HG03066 (cell line): ENCODE measurements at regions not wholly inside any gene's neighbourhood (a gene's known extent, or its start where the extent isn't known, plus 50 kb on each side); places are given as distances from the start of the nearest gene placed in this dataset.

Experiments used
- ATAC-seq: cut with Tn5 transposase; IDR thresholded peaks from one replicate; pipeline ENCODE4 v1.9.1; 2021; ENCODE audit warnings: low read depth; ENCODE audit not compliant: unreplicated experiment

DNA sequence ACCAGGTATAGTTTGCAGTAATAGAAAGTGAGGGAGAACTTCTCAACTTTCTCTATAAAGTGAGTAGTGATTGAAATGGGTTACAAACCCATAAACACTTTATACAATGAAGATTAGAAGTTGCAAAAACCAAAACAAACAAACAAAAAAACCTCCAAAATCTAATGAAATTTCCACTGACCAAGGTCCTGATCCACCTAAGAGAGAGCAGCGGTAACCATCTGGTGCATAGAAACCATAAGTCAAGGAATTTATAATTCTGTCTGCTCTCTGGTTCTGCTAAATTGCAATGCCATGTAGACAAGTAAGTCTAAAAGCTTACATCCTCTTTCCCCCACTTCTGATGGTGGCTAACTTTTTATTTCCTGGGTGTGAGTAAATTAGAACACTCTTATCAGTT, 463.4 kb downstream of the EFNB2 start:
- ATAC-seq: no peak

DNA sequence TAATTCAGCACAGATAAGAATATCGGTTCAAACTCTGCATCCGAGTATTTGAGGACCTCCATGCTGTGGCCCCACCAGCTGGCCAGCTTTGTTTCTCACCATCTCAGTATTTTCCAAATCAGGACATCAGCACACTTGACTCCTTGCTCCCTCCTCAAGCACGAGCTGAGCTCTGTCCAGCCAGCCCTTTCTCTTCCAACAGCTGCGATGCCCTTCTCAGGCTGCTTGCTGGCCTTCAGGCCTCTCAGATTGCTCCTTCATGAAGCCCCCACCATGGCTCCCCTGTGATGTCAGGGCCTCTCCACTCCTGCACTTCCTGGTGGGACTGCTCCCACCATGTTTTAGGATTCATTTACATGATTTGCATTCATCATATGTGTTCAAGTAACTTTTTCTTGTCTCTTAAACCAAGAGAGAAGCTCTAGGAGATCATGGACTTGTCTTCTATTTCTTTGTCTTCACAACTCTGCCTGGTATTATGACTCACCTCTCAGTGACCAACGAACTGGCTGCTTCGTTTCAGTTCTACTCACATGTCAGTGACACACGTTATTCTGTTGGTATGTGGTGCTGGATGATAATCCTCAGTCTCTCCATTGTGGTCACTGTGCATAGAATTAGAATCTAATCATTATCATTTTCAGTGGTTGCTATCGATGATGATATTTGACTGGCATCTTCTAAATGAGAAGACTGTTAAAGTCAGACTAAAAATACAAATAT, 471.7 kb downstream of the EFNB2 start:
- no peak for ATAC-seq

DNA sequence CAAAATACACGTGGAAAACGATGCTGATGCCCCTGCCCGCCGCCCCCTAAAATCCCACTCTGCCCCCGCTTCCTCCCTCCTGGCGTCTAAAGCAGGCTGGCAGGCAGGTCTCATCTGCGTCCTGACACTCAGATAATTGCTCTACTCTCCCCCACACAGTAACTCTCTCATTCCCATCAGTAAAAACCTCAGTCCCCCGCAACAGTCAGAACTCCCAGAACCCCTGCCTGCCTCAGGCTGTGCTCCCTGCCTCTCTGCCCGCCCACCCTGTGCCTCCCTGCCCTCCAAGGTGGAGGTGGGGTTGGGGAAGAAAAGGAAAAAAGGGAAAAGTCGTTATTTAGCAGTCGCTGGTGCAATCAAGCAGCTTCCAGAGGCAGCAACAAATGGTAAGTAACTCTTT, 473.7 kb downstream of the EFNB2 start:
- no peak for ATAC-seq

DNA sequence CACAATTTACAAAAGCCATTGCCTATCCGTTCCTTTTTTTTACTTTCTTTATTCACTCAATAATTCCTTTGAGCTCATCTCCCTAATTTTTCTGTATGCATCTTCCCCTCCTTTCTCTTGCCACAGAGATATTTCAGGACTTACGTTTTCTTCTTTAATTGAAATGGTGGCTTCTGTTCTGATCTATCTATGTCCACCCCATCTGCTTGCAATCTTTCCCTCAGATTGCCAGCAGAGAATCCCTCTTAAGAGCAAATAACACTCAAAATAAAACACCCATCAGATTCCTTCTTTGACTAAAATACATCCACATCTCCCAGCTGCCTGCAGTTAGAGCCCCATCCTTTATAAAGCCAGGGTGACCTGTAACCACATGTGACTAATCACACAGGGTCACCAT, 478.6 kb downstream of the EFNB2 start:
- ATAC-seq: no peak

DNA sequence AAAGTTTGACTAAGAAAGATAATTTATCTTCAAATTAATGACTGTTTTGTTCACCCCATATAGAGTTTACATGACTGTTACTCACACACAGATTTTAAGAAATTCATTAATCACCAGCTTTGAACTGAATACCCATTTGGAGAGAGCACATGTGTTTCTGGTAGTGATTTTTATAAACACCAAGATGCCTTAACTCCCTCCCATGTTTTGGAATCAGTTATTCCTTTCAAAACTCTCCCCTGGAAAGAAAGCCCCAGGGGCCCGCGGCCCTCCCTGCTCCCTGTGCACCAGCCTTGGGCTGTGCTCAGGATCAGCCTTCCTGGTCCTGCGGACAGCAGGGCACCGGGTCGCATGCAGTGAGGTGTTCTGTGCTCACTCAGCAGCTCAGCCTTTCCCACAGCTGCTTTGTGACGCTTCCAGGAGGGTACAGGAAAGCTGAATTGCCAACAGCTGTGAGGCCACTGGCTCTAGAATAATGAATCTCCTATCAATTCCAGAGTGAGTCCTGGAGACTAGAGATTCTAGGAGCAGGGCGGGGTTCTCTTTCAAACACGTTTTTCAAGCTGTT, 483.2 kb downstream of the EFNB2 start:
- no peak for ATAC-seq

DNA sequence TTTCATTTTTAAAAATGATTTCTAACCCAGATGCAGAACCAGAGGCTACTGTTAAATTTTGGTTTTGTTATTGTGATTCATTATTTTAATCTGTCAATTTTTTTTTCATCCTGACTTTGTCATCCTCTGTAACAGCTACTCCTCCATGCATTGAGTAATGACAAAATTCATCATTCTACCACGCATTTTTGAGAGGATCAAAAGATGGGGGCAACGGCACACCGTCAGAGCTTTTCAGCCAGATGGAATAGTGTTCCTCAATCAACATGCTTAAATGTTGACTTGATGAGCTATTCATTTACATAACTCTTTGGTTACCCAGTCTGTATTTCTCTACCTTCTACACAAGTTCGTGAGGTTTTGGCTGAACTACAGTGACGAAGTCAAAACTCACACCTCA, 486.3 kb downstream of the EFNB2 start:
- ATAC-seq: no peak

DNA sequence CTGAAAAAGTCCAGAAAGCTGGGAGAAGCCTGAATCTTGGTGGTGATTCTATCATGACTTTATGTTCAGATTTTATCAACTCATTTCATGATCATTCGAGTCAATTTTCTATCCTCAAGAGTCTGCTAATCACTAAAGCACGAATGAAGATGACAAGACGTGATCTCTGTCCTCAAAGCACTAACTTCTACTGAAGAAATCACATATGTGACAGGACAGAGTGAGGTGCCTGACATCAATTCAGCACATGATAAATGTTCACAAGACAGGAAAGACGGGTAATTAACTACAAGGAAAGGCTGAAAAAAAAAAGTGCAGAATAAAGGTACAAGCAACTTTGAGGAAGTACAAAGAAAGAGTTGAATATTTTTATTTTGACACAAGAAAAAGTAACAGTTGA, 487.1 kb downstream of the EFNB2 start:
- ATAC-seq: no peak

DNA sequence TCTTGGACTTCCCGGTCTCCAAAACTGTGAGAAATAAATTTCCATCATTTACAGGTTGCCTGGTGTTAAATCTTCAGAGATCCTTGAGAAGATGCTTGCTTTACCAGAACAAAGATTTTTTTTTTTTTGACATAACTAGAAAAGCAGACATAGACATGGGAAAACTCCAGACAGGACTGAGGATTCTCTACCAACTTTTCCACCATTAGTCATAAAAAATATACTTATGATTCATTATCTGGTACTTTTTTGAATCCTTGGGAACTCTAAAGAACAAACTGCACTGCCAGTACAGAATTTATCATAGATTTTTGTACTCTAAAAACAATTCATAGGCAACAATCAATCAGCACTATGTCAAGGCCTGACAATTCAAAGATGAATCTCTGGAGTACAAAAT, 487.6 kb downstream of the EFNB2 start:
- no peak for ATAC-seq

DNA sequence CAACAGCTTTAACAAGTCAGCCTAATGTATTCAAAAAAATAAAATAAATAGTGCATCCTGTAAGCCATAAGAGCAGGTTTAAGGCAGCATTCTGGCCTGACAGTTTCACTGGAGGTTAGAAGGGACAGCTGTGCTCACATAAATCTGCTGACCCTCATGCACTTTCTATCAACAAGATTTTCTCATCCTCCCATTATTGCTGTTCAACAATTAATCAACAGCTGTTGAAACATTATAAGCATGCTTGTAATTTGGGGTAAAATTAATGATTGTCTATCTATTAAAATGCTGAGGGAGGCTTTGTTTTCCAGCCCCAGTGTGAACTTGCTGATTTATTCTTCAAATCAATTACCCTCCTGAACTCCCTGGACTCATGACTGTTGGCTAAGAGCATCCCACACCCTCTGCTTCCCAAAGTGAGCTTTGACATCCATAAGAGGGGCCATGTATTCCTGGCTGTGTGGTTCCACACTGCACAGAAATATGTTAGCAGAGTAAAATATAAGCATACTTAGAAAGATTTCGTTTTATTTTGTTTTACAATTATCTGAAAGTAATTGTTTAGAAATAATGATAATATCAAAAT, 492.4 kb downstream of the EFNB2 start:
- ATAC-seq: no peak

DNA sequence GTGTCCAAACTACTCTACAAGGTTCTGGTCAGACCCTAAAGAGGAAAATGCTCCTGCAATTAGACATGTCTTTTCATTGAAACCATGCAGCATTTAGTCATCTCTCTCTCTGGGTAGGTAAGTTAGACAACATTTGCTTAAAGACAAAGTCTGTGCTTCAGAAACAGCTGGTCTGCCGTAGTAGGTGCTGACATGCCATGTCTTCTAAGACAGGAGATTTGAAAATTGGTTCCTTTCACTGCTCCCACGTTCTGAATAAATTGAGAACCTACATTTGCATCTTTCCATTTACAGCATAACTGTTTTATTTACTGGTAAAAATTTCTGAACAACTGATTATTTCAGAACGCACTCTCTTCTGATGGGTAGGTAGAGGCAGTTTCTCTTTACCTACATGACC, 494.0 kb downstream of the EFNB2 start:
- ATAC-seq: no peak

DNA sequence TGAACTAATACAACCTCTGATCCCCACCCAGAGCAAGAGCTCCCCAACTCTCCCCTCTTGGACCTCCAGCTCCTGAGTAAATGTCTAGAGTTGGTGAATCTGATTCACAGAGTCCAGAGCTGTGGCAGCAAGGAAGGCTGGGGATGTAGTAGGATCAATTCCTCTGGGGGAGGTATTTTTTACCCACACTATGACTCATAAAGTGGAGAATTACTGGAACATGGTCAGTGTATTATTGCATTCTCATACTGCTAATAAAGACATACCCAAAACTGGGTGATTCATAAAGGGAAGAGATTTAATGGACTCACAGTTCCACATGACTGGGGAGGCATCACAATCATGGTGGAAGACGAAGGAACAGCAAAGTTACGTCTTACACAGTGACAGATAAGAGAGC, 496.7 kb downstream of the EFNB2 start:
- no peak for ATAC-seq

DNA sequence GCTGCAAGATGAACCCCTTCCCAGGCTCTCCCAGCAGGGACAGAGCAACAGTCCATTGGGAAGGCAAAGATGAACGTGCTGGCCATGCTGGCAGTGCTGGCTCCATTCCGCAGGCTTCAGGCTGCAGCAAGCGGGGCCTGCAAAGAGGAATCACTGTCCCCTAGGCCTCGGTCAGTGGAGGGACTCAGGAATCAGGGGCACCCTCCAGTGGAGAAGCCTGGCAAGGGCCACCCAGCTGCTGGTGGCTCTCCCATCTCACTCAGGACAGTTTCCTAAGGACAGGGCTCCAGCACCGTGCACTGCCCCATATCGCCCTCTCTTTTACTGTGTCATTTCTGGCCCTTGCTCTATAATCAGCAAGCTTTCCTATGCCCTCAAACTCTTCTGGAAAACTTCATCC, 498.6 kb downstream of the EFNB2 start:
- no peak for ATAC-seq

DNA sequence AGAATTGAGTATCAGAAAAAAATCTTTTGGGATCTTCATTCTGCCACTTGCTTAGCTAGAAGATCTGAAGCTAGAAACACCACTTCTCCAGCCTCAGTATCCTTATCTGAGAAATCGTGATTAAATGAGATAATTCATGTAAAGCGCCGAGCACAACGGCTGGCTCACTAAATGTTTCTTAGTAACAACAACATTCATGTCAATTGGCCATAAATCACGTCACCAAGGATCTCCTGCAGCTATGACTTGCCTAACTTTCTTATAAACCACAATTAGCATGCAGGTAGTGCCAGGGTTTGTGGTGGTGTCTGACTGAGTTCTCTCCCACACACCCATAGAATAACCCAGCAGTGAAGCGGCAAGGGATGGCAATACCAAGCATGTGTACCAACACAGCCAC, 501.3 kb downstream of the EFNB2 start:
- no peak for ATAC-seq

DNA sequence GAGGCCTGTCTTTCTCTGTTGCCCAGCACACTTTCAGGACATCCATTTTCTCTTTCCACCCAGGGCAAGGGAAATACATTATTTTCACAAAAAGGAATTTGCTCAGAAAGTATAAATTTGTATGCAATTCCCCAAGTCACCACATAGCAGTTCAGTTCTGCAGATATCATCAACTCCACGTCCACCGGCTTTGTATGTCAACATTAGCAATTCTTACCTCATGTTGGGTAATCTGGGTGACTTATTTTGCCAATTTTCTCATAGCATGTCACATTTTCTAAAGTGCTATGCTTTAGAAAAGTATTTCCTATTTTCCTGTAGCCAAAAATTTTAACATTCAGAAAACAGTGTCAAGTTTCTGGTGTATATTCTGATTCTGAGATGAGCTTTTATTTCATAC, 501.8 kb downstream of the EFNB2 start:
- no peak for ATAC-seq

DNA sequence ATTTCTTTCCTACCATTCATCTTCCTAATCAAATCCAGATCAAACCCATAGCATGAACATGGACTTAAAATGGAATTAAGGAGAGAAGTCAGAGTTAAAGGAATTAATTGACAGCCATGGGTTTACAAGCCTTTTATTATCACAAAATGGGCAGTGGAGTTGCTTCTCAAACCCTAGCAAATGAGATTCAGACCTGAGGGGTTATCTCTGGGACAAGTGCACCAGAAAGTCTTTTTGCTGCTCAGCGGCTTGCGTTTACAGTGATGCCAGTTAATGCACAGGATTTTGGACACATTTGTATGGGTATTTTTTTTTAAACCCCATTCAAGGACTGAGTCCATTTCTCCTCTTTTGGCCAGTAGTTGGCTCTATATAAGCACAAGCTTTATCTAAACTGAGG, 503.0 kb downstream of the EFNB2 start:
- ATAC-seq: no peak

DNA sequence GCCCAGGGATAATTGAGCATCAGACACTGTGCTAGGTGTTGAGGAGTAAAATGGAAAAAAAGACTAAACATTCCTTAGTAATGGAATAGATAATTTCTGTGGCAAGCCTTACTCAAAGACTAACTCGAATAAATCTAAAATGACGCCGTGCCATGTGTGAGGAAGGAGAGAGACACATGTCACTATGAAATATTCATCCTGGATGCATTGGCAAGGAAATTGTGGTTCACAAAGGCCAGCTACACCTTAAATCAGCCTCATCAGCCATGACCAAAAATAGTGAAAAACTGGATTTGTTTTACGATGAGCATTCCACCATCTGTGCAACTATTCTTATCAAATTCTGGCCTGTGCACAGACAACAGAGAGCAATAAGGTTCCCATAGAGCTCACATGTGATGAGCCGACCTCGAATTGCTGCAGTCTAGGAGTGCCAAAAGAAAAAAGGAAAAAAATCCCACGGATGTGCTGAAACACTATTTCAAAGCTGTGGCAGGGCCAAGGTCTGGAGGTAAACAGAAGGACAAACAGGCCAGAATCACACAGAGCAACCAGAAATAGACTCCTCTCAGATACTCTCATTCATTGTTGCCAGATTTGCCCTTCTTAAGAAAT, 505.7 kb downstream of the EFNB2 start:
- ATAC-seq: no peak

DNA sequence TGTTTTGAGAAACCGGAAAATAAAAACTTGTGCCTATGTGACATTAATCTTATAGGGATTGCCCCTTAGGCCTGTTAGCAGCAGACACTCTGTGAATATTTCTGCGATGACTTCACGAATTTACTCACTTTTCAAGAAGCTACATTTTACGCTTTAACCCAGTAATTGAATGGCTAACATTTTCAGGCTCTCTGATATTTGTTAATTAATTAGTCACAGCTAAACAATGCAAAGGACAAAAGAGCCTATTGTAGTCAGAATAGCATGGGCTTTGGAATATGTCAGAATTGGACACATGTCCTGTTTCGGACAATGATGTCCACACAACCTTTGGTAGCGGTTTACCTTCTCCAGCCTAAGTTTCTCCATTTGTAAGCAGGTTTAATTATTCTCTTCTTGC, 506.6 kb downstream of the EFNB2 start:
- ATAC-seq: no peak

DNA sequence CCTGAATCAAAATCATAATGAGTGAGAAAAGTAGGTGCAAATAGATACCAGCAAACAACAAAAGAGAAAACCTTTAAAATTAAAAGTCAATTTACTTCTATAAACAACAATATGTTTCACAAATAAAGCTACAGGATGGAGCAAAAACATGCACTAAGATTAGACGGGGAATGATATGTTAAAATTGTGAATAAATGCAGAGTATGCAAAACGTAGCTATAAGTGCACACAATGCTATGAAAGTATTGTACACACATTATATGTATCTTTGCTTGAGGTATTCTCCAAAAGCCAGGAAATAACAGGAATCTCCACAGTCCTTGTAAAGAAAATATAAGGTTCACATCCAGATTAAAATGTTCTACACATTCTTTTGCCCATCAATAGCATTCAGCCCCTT, 523.9 kb downstream of the EFNB2 start:
- no peak for ATAC-seq

DNA sequence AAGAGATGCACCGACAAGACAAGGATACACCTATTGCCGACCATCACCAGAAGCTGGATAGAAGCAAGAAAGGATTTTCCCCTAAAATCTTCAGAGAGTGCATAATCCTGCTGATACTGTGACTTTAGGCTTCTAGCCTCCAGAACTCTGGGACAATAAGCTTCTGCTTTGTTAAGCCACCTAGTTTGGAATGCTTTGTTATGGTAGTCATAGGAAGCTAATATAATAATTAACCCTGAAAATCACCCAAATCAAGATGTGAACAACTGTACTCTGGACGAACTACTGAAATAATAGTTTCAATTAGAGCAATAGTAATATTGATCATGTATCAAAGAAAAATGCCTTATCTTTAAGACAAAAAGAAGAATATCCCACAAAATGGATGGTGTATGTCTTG, 524.6 kb downstream of the EFNB2 start:
- no peak for ATAC-seq

DNA sequence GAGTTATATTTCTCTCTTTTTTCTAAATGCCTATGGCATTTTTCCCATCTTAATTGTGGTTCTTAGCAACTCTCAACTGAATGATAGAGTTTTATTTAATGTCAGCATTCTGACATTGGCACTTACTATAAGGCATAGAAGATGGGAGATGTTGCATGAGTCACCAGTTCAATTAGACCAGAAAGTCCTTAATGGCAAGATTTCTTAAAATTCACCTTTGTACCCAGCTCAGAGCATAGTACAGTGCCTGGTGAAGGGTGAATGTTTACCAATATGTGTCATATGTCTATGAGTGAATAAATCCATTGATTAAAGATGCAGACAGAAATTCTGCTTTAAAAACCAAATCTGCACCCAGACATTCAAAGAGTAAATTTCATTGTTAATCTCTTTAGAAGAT, 526.9 kb downstream of the EFNB2 start:
- ATAC-seq: no peak

DNA sequence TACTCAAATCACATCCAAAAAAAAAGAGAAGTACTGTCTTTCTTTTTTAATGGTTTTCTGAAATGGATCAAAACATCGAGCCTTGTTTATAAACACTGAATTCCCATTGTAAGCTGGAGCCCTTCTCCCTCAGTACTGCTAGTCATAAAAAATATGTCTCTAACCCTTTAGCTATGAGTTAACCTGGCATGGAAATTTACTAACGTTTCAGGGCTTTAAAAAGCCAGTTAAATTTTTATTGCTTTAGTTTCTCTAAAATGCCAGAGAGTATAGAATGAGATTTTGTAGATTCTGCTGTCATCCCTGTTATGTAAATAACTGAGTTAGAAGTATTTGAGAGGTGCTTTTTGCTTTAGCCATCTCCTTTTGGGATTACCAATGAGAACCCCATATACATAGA, 528.3 kb downstream of the EFNB2 start:
- ATAC-seq: no peak

DNA sequence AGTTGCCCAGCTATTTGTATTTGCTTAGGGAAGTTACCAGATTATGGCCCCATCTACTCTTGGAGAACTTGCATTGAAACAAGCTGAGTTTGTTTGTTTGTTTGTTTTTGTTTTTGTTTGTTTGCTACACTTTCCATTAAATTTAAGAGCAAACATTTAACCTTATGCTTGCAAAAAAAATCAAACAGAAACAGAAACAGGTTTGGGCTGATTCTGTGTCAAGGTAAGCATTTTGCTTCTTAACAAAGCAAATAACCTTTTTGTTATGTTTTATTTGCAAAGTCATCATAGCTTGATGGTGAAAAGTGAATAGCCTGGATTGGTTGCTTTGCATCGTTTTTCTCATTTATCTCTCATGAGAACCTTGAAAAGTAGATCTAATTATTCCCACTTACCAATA, 531.8 kb downstream of the EFNB2 start:
- ATAC-seq: no peak
